ENCODE measurements at regions not wholly inside any gene's neighbourhood (a gene's known extent, or its start where the extent isn't known, plus 50 kb on each side); places are given as distances from the start of the nearest gene placed in this dataset.

GRCh38 chr6:145283856-145284255 lies 451.5 kb downstream of the EPM2A start:
- H3K4me1 ChIP-seq: no peaks in the 10 kb centered on the region
- no peaks in the 10 kb centered on the region for H3K27me3 ChIP-seq
- DNase-seq: no peak
- H3K36me3 ChIP-seq: no peaks in the 10 kb centered on the region
- no peak for TF ChIP-seq CTCF (IDR thresholded peaks at IDR 0.05)
- no peak for TF ChIP-seq POLR2A (IDR thresholded peaks at IDR 0.05)
- H3K9me3 ChIP-seq: no peaks in the 10 kb centered on the region
- intact Hi-C loops (cut with DNase I; ENCODE audit: low total_unique reads): no loop called here
- H3K27ac ChIP-seq: no peak overlapping the region
- H3K4me3 ChIP-seq: no peak overlapping the region

- H3K9me3 ChIP-seq: peaks cover 0 to 5% of the 10 kb centered on the region in 2 donors
Observed at GRCh38 chr6:145286916-145287315, 448.4 kb downstream of the EPM2A start.

GRCh38 chr6:145289573-145289972 lies 445.7 kb downstream of the EPM2A start:
- no peak for TF ChIP-seq POLR2A (IDR thresholded peaks at IDR 0.05)
- TF ChIP-seq CTCF (IDR thresholded peaks at IDR 0.05): no peak
- Histone ChIP-seq H3K27me3 (no peaks in the 10 kb centered on the region), H3K27ac (no peak overlapping the region), H3K4me1 (no peaks in the 10 kb centered on the region), H3K9me3 (peaks cover 0 to 5% of the 10 kb centered on the region in 2 donors), H3K4me3 (no peak overlapping the region), H3K36me3 (no peaks in the 10 kb centered on the region)
- DNase-seq: no peak
- intact Hi-C loops (cut with DNase I; ENCODE audit: low total_unique reads): no loop called here

More at GRCh38 chr6:145286916-145287315, 448.4 kb downstream of the EPM2A start:
- no peaks in the 10 kb centered on the region for H3K27me3 ChIP-seq
- no peak for TF ChIP-seq POLR2A (IDR thresholded peaks at IDR 0.05)
- TF ChIP-seq CTCF (IDR thresholded peaks at IDR 0.05): no peak
- no peaks in the 10 kb centered on the region for H3K4me1 ChIP-seq
- H3K4me3 ChIP-seq: no peak overlapping the region
- intact Hi-C loops (cut with DNase I; ENCODE audit: low total_unique reads): no loop called here
- no peak for DNase-seq
- H3K36me3 ChIP-seq: no peaks in the 10 kb centered on the region
- no peak overlapping the region for H3K27ac ChIP-seq

GRCh38 chr6:145290122-145290521 lies 445.2 kb downstream of the EPM2A start:
- Histone ChIP-seq H3K27ac (no peak overlapping the region), H3K4me1 (no peaks in the 10 kb centered on the region), H3K4me3 (no peak overlapping the region), H3K9me3 (peaks cover 0 to 5% of the 10 kb centered on the region in 2 donors), H3K36me3 (no peaks in the 10 kb centered on the region), H3K27me3 (no peaks in the 10 kb centered on the region)
- intact Hi-C loops (cut with DNase I; ENCODE audit: low total_unique reads): no loop called here
- no peak for DNase-seq
- TF ChIP-seq CTCF (IDR thresholded peaks at IDR 0.05) (no peak), POLR2A (IDR thresholded peaks at IDR 0.05) (no peak)

- intact Hi-C loops (cut with DNase I; ENCODE audit: low total_unique reads): no loop called here
- H3K27me3 ChIP-seq: no peaks in the 10 kb centered on the region
- H3K36me3 ChIP-seq: no peaks in the 10 kb centered on the region
- no peak overlapping the region for H3K4me3 ChIP-seq
- DNase-seq: no peak
- TF ChIP-seq CTCF (IDR thresholded peaks at IDR 0.05) (no peak), POLR2A (IDR thresholded peaks at IDR 0.05) (no peak)
- no peak overlapping the region for H3K27ac ChIP-seq
- H3K9me3 ChIP-seq: peaks cover 0 to 5% of the 10 kb centered on the region in 2 donors
- H3K4me1 ChIP-seq: no peaks in the 10 kb centered on the region
Observed at GRCh38 chr6:145292066-145292465, 443.3 kb downstream of the EPM2A start.
